ENCODE measurements at regions not wholly inside any gene's neighbourhood (a gene's known extent, or its start where the extent isn't known, plus 50 kb on each side); places are given as distances from the start of the nearest gene placed in this dataset.

GRCh38 chr2:21253311-21254027 lies 129.7 kb downstream of the TDRD15 start:
- no peak for DNase-seq (ENCODE audit: low spot score)

GRCh38 chr2:21254170-21254965 lies 130.6 kb downstream of the TDRD15 start:
- no peak for DNase-seq (ENCODE audit: low spot score)

- DNase-seq (ENCODE audit: low spot score), result peak; percentile 10
Measured at GRCh38 chr2:21256006-21256405, 132.2 kb downstream of the TDRD15 start.

DNA sequence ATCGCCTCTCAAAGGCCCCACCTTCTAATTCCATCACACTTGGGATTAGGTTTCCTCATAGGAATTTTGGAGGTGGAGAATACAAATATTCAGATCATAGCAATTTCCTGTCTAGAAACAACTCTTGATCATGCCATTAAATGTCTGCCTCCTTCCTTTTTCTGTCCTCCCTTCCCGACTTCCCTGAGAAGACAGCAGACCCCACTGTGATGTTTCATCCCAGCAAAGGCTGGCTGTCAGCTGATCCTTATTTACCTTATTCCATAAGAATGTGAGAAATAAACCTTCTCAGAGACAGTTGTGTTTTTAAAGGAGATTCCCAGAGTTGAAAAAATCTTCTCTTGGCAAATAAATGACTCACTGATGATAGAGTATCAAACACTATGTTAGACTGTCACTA lies 133.9 kb downstream of the TDRD15 start:
- DNase-seq (ENCODE audit: low spot score), result no peak

DNA sequence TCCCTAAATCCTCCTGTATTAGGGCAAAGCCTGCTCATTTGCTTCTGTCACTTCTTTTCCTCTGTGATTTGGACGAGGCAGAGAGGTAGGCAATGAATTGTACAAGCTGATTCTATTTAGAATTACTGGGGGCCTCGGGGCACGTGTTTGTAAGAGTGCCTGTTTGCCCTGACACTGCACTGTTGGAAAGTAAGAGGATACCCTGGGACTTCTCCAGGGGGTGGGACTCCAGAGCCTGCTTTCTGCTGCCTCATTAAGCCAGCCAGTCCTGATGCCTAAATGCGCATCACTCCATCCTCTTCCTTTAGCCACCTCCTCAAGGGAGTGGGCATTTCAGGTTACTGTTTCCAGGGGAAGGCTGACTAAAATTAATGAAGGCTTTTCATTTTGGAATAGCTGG lies 134.3 kb downstream of the TDRD15 start:
- no peak for DNase-seq (ENCODE audit: low spot score)

- no peak for DNase-seq (ENCODE audit: low spot score)
Measured at GRCh38 chr2:21260311-21260710, 136.5 kb downstream of the TDRD15 start.

GRCh38 chr2:21261591-21261990 lies 137.8 kb downstream of the TDRD15 start:
- no peak for DNase-seq (ENCODE audit: low spot score)

GRCh38 chr2:21262426-21262940 lies 138.7 kb downstream of the TDRD15 start:
- DNase-seq (ENCODE audit: low spot score), result no peak

DNA sequence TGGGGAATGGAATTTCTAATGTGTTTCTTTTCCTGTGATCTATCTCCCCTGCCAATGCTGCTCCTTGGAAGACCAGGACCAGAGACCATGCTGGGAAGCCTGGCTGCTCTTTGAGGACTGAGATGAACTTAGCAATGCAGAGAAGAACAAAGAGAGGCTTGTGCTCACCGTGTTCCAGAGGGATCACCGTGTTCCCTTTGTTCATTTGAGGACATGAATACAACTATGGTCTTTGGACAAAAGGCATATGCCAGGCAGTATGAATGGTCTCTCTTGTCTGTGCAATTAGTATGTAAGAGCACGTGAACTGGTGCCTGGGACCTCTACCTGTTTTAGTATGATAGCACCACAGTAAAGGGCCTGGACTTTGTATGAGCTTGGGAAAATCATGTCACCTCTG lies 139.9 kb downstream of the TDRD15 start:
- DNase-seq (ENCODE audit: low spot score), result peak; percentile 4

GRCh38 chr2:21265752-21266151 lies 142.0 kb downstream of the TDRD15 start:
- no peak for DNase-seq (ENCODE audit: low spot score)

DNA sequence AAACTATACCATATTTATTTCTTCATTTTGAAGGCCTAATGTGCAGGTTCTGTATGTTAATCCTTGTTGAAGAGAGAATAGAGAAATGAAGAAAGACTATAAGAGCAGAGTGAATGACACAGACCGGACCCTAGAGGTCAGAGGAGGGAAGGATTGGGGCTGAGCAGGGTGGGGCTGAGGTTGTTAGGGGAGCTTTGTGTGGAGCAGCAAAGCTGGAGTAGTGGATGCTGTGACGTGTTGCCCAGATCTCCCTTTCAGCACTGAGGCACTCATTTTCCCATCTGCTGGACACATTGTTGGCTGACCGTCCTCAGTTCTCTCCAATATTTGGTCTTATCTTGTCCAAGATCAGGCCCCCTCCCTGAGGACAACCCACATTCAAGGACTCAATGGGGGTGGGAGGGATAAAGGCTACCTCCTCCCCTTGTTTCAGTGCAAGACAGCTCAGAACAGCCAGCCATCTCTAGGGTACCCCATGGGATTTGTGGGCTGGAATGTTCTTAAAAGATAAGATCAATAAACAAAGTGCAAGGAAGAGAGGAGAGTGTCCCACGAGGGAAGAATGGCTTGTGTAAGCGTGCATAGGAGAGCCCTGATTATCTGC lies 143.6 kb downstream of the TDRD15 start:
- no peak for DNase-seq (ENCODE audit: low spot score)

GRCh38 chr2:21268197-21268877 lies 144.6 kb downstream of the TDRD15 start:
- DNase-seq (ENCODE audit: low spot score), result no peak

DNA sequence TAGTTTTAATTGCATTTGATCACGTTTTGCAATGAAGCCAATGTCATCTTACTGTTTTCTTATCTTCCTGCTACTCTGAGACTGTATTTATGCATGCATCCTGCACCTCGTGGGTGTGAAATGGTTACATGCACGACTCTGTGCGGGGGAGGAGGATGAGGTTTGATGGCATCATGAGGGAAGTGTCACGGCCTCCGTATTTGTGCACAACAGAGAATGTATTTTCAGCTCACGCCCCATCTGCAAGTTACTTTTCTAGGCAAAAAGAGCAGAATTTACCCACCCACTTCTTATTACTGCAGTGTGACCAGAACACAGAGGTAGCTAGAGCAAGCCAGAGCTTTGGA lies 145.1 kb downstream of the TDRD15 start:
- DNase-seq (ENCODE audit: low spot score), result no peak

DNA sequence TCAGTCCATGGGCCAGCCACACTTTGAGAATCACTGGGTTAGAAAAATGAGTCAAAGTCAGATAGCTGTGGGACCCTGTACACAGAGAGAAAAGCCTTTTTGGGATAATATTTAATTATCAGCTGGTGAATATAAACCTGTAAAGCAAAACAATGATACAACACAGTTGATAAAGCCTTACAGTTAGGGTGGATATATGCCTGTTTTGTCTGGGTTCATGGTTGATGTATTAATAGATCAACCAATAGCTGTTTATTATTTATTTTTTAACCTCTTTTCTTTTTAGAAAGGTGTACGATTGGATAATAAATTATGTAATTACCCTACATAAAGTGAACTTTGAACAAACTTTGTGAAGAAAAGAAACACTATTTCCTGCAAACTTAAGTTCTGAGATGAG lies 145.6 kb downstream of the TDRD15 start:
- DNase-seq (ENCODE audit: low spot score), result no peak

- DNase-seq (ENCODE audit: low spot score), result no peak
Measured at GRCh38 chr2:21270083-21270491, 146.3 kb downstream of the TDRD15 start.

DNA sequence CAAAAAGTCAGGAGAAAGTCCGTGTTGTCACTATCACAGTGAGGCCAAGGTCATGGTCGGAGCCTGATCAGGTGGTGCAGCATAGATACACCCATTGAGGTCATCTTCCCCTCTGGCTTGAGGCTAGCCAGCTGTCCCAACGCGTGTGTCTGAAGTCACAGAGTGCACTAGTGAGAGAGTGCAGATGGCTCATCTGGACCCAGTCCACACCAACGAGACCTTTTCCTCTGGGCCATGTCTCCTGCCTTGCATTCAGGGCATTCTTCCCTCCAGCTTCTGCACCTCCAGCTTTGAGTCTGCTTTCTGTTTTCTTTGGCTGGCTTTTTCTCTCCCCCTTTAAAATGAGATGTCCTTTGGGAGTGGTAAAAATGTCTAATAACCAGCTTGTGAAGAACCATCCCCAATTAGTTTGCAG lies 146.9 kb downstream of the TDRD15 start:
- no peak for DNase-seq (ENCODE audit: low spot score)

- no peak for DNase-seq (ENCODE audit: low spot score)
Measured at GRCh38 chr2:21276163-21276562, 152.4 kb downstream of the TDRD15 start.

GRCh38 chr2:21277068-21278056 lies 153.6 kb downstream of the TDRD15 start:
- DNase-seq (ENCODE audit: low spot score), result no peak

DNA sequence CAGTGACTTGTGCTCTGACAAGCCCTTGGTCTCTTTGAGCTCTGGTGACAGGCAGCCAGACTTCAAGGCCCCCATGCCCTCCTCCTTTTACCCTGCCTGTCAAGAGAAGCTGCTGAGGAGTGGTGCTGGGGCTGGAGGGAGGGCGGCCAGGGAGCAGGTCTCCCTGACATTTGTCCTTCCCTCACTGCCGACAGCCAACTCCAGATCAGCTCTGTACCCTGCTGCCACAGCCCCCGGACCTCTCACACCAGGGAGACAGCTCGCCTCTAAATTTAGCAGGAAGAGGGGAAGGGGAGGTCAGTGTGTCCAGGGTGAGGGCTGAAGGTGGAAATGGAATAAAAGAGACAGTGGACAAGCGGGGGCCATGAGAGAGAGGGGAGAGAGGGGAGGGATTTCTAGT lies 155.8 kb downstream of the TDRD15 start:
- no peak for DNase-seq (ENCODE audit: low spot score)

- no peak for DNase-seq (ENCODE audit: low spot score)
Measured at GRCh38 chr2:21280793-21281192, 157.0 kb downstream of the TDRD15 start.

DNA sequence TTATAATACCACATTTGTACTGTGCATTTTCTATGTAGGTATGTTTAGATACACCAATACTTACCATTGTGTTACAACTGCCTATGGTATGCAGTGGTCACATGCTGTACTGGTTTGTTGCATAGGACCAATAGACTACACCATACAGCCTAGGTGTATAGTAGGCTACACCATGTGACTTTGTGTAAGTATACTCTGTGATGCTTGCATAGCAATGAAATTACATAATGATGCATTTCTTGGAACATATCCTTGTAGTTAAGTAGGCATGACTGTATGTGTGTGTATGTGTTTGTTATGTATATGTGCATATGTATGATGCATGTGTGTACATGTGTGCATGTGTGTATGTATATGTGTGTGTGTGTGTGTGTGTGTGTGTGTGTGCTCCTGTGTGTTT lies 157.6 kb downstream of the TDRD15 start:
- DNase-seq (ENCODE audit: low spot score), result no peak
